HG02981 (cell line): ENCODE measurements at regions not wholly inside any gene's neighbourhood (a gene's known extent, or its start where the extent isn't known, plus 50 kb on each side); places are given as distances from the start of the nearest gene placed in this dataset.

Source experiments
- ATAC-seq: cut with Tn5 transposase; IDR thresholded peaks from one replicate; pipeline ENCODE4 v1.9.1; 2021; ENCODE audit warnings: mild to moderate bottlenecking, moderate library complexity; ENCODE audit not compliant: unreplicated experiment

DNA sequence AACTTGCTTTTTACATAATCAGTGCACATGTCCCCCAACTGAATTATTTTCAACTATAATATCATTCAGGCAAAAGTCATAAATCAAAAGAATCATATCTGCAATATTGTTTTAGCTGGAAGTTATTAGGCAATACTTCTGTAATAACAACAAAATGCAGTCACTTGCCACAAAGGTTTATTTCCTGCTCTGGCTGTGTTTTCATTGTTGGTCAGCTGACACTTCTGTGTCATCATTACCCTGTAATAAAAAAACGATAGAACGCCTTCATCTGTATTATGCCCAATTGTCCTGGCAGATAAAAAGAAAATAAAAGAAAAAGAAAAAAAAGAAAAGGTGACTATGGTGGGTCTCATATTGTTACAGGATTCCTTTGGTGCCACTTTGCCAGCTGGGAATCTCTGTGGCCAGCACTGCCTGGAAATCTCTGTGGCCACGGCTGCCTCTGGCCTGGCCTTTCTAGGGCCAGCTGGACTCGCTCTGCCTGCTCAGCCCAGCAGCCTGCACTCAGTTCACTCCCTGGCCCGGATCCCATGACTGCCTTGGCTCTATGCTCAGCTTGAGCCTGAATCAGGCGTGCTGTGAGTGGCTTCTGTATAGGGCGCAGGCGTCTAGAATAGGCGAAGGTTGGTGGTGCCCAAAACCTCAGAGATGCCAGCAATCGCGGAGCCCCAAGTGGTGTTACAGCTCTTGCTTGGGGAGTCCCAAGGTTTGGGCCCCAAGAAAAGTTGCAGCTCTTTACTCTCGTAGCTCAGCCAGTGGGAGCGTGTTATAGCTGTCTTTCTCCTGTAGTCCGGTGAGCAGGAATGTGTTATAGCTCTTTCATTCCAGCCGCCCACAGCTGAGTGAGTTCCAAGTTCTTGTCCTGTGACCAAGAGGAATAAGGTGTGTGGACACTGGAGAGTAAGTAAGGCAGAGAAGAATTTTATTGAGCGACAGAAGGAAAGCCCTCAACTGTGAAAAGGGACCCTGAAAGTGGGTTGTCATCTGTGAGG lies 1227.1 kb downstream of the SLITRK1 start:
- ATAC-seq = no peak

DNA sequence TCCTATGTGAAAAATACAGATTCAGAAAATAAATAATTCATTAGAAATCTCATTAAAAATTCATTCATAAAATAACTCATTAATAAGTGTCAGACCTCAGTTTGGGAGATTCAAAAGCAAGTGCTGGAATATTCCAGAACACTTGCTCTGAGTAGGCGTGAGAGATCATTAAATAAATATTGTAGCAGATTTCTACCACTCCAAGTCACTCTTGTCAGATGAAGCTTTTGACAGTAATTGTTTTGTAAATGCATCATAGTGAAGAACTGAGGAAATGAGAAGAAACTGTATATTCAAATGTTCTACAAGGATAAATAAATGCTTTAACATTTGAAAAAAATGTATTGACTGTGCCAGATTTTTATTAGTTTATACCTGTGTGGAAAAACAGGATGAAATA lies 1228.1 kb downstream of the SLITRK1 start:
- no peak for ATAC-seq

DNA sequence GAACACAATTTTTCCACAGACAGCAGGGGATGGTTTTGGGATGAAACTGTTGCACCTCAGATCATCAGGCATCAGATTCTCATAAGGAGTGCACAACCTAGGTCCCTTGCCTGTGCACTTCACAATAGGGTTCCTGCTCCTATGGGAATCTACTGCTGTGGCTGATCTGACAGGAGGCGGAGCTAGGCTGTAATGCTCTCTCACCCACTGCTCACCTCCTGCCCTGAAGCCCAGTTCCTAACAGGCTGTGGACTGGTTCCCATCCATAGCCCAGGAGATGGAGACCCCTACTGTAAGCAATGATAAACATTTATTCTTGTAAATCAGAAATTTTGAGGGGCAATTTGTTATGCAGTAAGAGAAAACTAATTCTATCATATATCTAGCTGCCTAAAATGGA lies 1234.7 kb downstream of the SLITRK1 start:
- ATAC-seq = no peak

DNA sequence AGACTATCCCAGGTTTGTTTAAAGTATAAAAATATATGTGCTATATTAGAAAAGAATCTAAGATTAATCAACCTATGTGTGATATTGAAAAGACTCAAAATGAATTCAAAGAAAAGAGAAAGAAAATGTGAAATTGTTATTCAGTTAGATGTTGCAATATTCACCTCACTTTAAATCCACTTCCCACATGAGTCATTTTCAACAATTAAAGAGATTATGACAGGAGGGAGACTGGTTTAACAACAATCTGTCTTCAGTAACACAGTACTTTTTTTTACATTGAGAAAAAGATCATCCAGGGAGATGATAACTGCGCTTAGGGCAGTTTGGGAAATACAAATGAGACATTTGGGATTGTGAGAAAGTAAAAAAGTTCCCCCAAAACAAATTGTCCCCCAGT lies 1246.2 kb downstream of the SLITRK1 start:
- no peak for ATAC-seq

DNA sequence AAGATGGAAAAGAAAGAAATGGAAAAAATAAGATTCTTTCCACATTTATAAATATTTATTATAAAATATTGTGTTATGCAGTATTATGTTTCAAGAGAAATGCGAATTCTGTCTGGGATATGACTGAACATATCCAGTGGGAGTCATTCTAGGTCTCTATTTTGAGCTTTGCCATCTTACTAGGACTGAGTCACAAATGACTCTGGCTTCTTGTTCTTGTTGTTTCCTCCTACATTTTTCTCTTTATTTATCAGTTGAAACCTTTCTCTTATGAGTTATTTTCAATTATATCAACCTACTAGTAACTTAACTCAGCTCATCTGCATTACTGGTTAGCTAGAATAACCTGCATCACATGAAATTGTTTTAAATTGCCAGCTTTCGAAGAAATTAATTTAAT lies 1247.3 kb downstream of the SLITRK1 start:
- no peak for ATAC-seq

DNA sequence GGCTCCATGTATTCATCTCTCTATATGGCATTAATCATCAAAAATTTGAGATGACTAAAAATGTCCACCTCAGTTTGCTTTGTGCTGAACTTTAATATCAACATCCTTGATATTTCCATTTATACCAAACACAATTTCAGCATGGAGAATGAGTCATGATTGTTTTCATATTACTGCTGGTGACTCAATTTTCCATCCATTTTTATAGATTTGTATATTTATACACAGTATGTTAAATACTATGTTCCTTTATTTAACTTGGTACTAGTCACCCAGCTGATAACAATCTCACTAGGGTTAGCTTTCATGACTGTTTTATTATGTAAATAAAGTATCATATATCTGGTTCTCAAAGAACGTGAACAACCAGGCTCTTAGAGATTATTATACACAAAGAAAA lies 1255.1 kb downstream of the SLITRK1 start:
- no peak for ATAC-seq

DNA sequence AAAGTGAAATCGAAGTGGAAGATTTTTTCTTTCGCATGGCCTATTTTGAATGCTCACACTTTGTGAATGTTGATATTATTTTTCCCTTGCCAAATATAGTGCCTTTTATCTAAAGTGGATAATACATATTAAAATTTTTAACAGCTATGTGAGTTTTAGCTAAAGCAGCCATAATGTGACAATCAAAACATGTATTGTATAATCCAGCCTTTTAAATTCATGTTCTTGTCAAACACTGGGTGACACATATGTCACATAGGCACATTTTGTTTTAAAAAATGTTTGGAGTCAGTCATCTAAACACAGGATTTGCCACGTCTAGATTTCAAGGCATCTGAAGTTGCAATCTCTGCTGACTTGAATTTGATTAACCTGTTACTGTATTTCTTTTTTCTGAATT lies 1256.6 kb downstream of the SLITRK1 start:
- ATAC-seq = no peak

DNA sequence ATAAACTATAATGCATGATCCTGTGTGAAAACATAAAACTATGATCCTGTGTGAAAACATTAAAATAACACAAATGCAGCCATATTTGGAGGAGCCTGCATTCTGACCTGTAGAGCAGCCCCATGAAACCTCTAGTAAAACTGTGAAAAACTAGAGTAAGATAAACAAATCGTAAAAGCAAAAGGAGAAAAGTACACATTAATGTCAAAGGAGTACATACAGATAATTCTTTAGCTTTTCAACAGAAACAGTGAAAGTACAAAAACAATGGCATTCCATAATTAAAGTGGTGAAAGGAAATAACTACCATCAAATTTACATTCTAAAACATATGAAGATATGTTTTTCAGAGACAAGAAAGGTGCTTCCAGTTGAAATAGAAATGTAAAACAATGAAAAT lies 1267.2 kb downstream of the SLITRK1 start:
- ATAC-seq = no peak

DNA sequence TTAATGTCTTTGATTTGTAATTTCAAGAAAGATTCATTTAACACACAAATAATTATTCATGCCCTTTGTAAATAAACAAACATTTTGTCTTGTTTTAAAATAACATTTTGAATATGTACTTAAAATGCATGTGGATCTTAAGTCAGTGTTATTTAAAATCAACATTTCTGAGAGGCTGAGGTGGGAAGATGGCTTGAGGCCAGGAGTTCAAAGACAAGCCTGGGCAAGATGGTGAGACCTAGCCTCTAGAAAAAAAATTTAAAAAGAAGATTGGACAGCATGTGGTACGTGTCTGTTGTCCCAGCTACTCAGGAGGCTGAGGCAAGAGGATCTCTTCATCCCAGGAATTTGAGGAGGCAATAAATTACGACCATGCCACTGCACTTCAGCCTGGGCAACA lies 1268.2 kb downstream of the SLITRK1 start:
- no peak for ATAC-seq

DNA sequence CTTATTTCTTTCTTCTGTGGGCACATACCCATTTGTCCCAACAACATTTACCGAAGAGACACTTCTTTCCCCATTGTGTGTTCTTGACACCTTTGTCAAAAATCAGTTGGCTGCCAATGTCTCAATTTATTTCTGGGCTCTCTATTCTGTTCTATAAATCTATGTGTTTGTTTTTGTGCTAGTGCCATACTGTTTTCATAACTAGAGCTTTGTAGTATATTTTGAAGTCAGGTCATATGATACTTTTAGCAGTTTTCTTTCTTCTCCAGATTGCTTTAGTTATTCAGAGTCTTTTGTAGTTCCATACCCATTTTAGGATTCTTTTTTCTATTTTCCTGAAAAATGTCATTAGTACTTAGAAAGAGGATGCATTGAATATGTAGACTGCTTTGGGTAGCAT lies 1276.3 kb downstream of the SLITRK1 start:
- no peak for ATAC-seq

DNA sequence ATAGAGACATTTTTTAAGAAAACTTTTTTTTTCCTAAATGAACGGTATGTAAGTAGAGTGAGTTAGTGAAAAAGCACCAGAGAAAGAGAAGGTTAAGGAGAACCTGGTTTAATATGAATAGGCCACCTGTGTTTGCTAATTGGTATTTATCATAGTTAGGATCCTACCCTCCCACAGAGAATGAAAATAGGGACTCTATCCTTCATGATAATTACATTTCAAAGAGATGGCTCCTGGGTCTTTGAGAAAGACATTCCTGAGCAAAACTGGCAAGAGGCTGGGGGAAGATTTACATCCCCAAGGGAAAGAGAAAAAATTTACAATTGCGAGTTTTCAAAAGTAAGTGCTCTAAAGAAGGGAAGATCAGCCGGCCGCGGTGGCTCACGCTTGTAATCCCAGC lies 1284.5 kb downstream of the SLITRK1 start:
- ATAC-seq = no peak

DNA sequence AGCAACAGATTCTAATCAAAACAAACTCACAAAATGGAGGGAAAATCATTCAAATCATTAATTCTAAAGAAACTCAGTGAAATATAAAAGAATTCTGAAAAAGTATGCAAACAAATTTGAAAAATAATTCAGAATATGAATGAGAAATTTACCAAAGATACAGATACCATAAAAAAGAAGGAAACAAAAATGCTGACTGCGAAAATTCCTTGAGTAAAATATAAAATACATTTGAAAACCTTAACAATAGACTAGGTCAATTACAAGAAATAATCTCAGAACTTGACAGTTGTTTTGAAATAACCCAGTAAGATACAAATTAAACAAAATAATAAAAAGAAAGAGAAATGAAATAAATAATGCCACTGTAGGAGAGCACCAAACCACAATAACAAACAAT lies 1289.0 kb downstream of the SLITRK1 start:
- no peak for ATAC-seq

DNA sequence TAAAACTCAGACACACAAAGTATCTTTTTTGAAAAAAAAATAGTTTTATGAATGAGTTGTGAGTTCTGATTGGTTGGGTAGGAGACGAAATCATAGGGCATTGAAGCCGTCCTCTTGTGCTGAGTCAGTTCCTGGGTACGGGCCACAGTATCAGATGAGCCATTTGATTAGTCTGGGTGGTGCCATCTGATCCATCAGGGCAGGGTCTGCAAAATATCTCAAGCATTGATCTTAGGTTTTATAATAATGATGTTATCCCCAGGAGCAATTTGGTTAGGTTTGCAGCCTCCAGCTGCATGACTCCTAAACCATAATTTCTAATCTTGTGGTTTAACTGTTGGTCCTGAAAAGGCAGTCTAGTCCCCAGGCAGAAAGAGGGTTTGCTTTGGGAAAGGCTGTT lies 1310.6 kb downstream of the SLITRK1 start:
- no peak for ATAC-seq

DNA sequence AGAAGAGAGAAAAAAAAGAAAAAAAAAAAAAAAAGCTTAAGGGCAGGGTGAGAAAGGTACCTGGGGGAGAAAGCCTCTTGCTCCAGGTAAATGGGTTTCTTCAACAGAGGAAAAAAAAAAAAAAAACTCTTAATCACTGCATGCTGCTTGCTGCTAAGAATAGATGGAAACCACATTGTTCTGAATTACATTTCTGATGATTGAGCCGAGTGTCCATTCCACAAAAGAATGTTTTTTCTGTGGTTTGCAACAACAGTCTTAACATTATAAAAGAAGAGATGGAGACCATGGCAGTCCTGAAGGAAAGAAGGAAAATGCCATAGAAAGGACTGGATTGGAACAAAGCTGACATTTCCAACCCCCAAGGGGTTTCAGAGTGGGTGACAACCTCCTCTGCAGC lies 1312.7 kb downstream of the SLITRK1 start:
- no peak for ATAC-seq

DNA sequence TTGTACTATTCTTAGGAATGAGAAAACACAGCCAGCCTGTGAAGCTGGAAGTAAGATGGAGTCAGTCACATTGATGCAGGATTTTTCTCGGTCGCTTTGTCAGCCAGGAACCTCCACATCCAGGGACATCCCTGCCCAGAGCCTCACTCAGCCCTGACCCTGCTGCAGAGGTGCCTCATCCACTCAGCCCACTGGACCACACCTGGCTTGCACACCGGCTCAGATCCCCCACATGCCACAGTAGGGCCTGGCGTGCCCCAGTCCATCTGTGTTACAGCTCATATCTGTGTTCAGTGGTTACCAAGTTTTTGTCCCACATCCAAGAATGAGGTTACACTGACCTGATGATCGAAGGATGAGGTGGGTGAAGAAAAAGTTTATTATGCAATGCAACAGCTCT lies 1315.4 kb downstream of the SLITRK1 start:
- no peak for ATAC-seq

DNA sequence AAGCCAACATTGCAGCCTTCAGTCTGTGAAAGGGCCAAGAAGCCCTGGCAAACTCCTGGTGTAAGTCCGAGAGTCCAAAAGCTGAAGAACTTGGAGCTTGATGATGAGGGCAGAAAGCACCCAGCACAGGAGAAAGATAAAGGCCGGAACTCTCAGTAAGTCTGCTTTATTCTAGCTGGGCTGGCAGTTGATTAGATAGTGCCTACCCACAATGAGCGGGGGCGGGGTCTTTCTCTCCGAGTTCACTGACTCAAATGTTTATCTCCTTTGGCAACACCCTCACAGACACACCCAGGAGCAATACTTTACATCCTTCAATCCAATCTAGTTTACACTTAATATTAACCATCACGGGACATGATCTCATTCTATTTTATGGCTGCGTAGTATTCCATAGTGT lies 1317.1 kb downstream of the SLITRK1 start:
- ATAC-seq = no peak

DNA sequence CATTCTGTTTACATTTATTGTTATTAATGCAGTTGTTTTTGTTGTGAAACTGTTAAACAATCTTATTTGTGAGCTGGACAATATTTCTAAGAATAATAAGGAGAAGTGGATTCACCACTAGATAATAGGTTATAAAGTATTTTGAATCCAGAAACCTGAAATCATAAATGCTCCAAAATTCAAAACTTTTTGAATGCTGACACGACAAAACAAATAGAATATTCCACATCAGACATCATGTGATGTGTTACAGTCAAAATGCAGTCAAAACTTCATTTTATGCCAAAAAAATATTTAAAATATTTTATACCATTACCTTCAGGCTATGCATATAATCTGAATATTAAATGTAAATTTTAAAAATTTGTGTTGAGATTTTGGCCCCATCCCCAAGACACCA lies 1321.4 kb downstream of the SLITRK1 start:
- ATAC-seq = no peak

DNA sequence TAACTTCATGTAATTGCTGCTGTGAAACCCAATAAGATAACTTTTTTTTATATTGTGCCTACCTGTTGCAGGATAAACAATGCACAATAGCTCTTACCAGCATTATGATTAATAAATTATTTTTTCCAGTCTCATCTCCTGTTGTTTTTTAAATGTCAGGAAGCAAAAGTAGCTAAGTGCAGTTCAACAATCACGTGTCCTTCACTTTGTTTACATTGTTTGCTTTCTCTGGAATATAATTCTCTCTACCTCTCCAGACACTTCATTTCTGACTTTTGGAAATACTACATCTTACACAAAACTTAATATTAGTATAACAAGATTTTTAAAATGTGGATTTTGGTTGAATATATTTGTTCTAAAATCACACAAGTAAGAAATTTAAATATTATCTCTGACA lies 1359.4 kb downstream of the SLITRK1 start:
- no peak for ATAC-seq

DNA sequence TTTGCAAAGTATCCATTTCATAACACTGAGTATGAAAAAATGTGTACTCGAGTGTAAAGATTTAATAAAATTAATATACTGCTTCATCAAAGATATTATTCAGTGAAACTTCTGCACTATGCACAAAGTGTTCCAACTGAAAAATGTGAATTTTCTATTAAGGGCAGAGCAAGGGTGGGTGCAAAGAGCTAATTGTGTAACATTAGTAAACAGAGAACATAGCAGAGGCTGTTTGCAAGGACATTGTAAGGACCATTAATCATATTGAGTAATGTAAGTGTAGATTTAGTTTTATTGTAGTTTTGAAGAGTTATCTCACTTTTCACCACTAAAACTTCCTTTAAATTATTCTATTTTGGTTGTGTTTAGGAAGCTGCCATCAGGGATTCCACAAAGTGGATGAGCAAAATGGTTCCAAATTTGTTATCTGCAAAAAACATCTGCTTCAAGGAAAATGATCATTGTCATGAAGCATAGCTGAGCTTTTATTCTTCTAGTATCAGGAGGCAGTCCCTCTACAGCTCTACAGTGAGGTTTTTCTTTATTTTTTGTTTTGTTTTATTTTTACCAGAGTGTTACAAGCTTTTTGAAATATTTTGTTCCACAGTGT lies 1375.4 kb downstream of the SLITRK1 start:
- ATAC-seq = no peak

DNA sequence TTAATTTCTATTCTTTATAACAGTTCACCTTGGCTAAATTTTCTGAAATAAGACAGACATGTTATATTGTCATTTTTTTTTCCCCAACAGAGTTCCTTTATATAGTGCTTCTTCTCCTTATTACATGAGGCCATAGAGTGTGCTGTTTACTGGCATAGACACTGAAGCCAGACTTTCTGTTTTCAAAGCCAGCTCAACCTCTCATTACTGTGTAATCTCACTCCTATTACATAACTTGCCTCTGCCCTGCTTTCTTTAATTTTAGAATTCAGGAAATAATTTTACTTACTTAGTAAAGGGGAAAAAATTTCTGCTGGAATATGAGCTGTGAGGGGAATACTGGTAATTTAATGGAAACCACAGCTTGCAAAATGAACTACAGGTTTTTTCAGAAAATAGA lies 1380.4 kb downstream of the SLITRK1 start:
- ATAC-seq = no peak

DNA sequence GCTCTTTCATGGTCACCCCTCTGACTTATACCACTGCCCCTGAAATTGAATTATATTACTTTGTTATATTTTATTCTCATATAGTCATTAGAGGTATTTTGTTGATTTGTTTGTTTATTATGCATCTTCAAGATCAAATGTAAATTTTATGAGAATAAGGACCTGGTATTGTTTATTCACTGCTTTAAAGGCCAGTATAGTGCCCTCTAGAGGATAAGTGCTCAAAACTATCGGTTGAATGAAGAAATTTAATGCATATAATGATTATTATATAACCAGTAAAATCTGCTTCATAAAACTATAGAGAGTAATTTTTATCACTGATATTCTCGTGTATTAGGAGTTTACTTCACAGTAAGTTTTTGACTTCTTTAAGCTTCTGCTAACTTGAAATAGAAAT lies 1401.9 kb downstream of the SLITRK1 start:
- ATAC-seq = no peak

DNA sequence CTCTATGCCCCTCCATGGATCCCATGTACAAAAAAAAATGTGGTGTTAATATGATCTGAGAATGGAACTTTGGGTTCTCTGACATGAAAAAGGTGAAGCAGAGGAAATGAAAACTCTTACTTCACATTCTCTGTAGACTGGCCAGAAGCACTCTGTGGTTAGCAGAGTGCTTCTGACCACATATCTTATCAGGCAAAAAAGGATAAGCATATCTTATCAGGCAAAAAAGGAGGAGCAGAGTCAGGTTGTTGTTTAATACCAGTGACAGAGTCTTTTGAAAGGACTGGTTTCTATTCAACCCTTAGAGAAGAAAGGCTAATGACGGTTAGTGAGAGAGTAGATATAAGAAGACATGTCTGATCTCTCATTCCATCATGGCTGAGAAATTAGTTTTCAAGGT lies 1404.8 kb downstream of the SLITRK1 start:
- no peak for ATAC-seq
